ENCODE measurements at regions not wholly inside any gene's neighbourhood (a gene's known extent, or its start where the extent isn't known, plus 50 kb on each side); places are given as distances from the start of the nearest gene placed in this dataset.

GRCh38 chr6:147053311-147053921 lies 150.8 kb upstream of the STXBP5 start:
- no peak for DNase-seq
- intact Hi-C loops (cut with DNase I): no loop called here

GRCh38 chr6:147054158-147054557 lies 150.1 kb upstream of the STXBP5 start:
- DNase-seq: no peak
- intact Hi-C loops (cut with DNase I): no loop called here

GRCh38 chr6:147054871-147055270 lies 149.3 kb upstream of the STXBP5 start:
- DNase-seq: no peak
- intact Hi-C loops (cut with DNase I): no loop called here

- peak in 7 of 42 donors; percentile 8 to 61 (median 37) for DNase-seq
- intact Hi-C loops (cut with DNase I): no loop called here
Measured at GRCh38 chr6:147055821-147056392, 148.3 kb upstream of the STXBP5 start.

- intact Hi-C loops (cut with DNase I): no loop called here
- DNase-seq: no peak
Measured at GRCh38 chr6:147057188-147057587, 147.0 kb upstream of the STXBP5 start.

- intact Hi-C loops (cut with DNase I): no loop called here
Measured at GRCh38 chr6:147057705-147058342, 146.4 kb upstream of the STXBP5 start.

GRCh38 chr6:147058786-147059385 lies 145.3 kb upstream of the STXBP5 start:
- intact Hi-C loops (cut with DNase I): no loop called here
- no peak for DNase-seq

More at GRCh38 chr6:147057705-147058342, 146.4 kb upstream of the STXBP5 start:
- no peak for DNase-seq

GRCh38 chr6:147060636-147061035 lies 143.6 kb upstream of the STXBP5 start:
- intact Hi-C loops (cut with DNase I): no loop called here
- DNase-seq: no peak

GRCh38 chr6:147061252-147061651 lies 143.0 kb upstream of the STXBP5 start:
- peak in 2 of 42 donors; percentile 25 to 47 for DNase-seq
- intact Hi-C loops (cut with DNase I): no loop called here

GRCh38 chr6:147063469-147064031 lies 140.7 kb upstream of the STXBP5 start:
- intact Hi-C loops (cut with DNase I): no loop called here
- DNase-seq: no peak

- intact Hi-C loops (cut with DNase I): no loop called here
- DNase-seq: no peak
Measured at GRCh38 chr6:147065786-147066185, 138.4 kb upstream of the STXBP5 start.

- no peak for DNase-seq
- intact Hi-C loops (cut with DNase I): no loop called here
Measured at GRCh38 chr6:147067184-147067583, 137.0 kb upstream of the STXBP5 start.

GRCh38 chr6:147071776-147072175 lies 132.4 kb upstream of the STXBP5 start:
- intact Hi-C loops (cut with DNase I): no loop called here
- no peak for DNase-seq

- no peak for DNase-seq
- intact Hi-C loops (cut with DNase I): no loop called here
Measured at GRCh38 chr6:147075381-147075780, 128.8 kb upstream of the STXBP5 start.

GRCh38 chr6:147077251-147077650 lies 127.0 kb upstream of the STXBP5 start:
- DNase-seq: peak in 36 of 42 donors; percentile 3 to 75 (median 41)
- intact Hi-C loops (cut with DNase I): no loop called here

- DNase-seq: no peak
- intact Hi-C loops (cut with DNase I): no loop called here
Measured at GRCh38 chr6:147078106-147078505, 126.1 kb upstream of the STXBP5 start.

- no peak for DNase-seq
- intact Hi-C loops (cut with DNase I): no loop called here
Measured at GRCh38 chr6:147078602-147079001, 125.6 kb upstream of the STXBP5 start.

- intact Hi-C loops (cut with DNase I): no loop called here
- no peak for DNase-seq
Measured at GRCh38 chr6:147080225-147080624, 124.0 kb upstream of the STXBP5 start.

GRCh38 chr6:147081076-147081609 lies 123.1 kb upstream of the STXBP5 start:
- DNase-seq: no peak
- intact Hi-C loops (cut with DNase I): no loop called here

GRCh38 chr6:147087641-147088040 lies 116.6 kb upstream of the STXBP5 start:
- intact Hi-C loops (cut with DNase I): no loop called here

More at GRCh38 chr6:147087641-147088040, 116.6 kb upstream of the STXBP5 start:
- no peak for DNase-seq
